SU-DHL-6 (cell line): ENCODE measurements at regions not wholly inside any gene's neighbourhood (a gene's known extent, or its start where the extent isn't known, plus 50 kb on each side); places are given as distances from the start of the nearest gene placed in this dataset.

Experiments used
- H2AFZ ChIP-seq: fragments of 200-600 bp; sonication (generic); 2 replicates; pipeline ENCODE4 v1.6.1; 2014; ENCODE audit warnings: low read depth, mild to moderate bottlenecking, moderate library complexity, mixed read lengths, antibody characterized with exemption, low read length; ENCODE audit not compliant: severe bottlenecking
- H3F3A ChIP-seq: fragments of 200-600 bp; shearing (Covaris generic); 2 replicates; pipeline ENCODE4 v1.6.0; 2016; ENCODE audit warnings: antibody characterized with exemption, mild to moderate bottlenecking; ENCODE audit not compliant: insufficient read depth
- H3K27ac ChIP-seq: fragments of 200-600 bp; sonication (generic); 2 replicates; pipeline ENCODE4 v1.5.1; 2016; ENCODE audit warnings: low read depth, mild to moderate bottlenecking, low read length, moderate library complexity, mixed read lengths
- H3K27me3 ChIP-seq: fragments of 200-600 bp; sonication (generic), shearing (Covaris generic); 2 replicates; pipeline ENCODE4 v1.6.0; 2014; ENCODE audit warnings: mild to moderate bottlenecking, low read length
- H3K36me3 ChIP-seq: fragments of 200-600 bp; sonication (generic); 2 replicates; pipeline ENCODE4 v1.6.1; 2014; ENCODE audit warnings: mild to moderate bottlenecking, low read length, mixed read lengths
- H3K4me2 ChIP-seq: fragments of 300-600, 200-600 bp; shearing (Covaris generic), sonication (generic); 2 replicates; pipeline ENCODE4 v1.6.0; 2014; ENCODE audit warnings: low read length, low read depth, mild to moderate bottlenecking; ENCODE audit not compliant: poor library complexity, severe bottlenecking
- H3K4me3 ChIP-seq: fragments of 200-600 bp; sonication (generic); 2 replicates; pipeline ENCODE4 v1.5.1; 2014; ENCODE audit warnings: antibody characterized with exemption, low read length, mild to moderate bottlenecking, mixed read lengths; ENCODE audit not compliant: insufficient read depth, poor library complexity, severe bottlenecking
- H3K79me2 ChIP-seq: fragments of 200-600 bp; sonication (generic); 2 replicates; pipeline ENCODE4 v1.6.1; 2014; ENCODE audit warnings: mild to moderate bottlenecking, low read length, moderate library complexity; ENCODE audit not compliant: insufficient read depth
- H3K9ac ChIP-seq: fragments of 200-600 bp; sonication (generic); 2 replicates; pipeline ENCODE4 v1.7.0; 2014; ENCODE audit warnings: mild to moderate bottlenecking, low read length
- H3K9me2 ChIP-seq: fragments of 200-600 bp; sonication (generic); replicated peaks from 2 replicates; pipeline ENCODE4 v1.6.1; 2014; ENCODE audit warnings: low read length; ENCODE audit not compliant: insufficient read depth
- H3K9me3 ChIP-seq: fragments of 200-600 bp; sonication (generic); 2 replicates; pipeline ENCODE4 v1.6.1; 2014; ENCODE audit warnings: low read length, mixed read lengths; ENCODE audit not compliant: insufficient read depth
- H4K20me1 ChIP-seq: fragments of 200-600 bp; sonication (generic); 2 replicates; pipeline ENCODE4 v1.6.1; 2014; ENCODE audit warnings: low read depth, mild to moderate bottlenecking, antibody characterized with exemption, low read length, moderate library complexity, mixed read lengths
- CTCF ChIP-seq: fragments of 200-600 bp; sonication (generic); IDR thresholded peaks from one replicate; pipeline ENCODE4 v1.5.1; 2017; ENCODE audit warnings: antibody characterized with exemption, mild to moderate bottlenecking, low read length, moderate library complexity; ENCODE audit not compliant: insufficient read depth, poor library complexity, severe bottlenecking
- EZH2phosphoT487 ChIP-seq: fragments of 200-600 bp; sonication (generic), shearing (Covaris generic); conservative IDR thresholded peaks from 2 replicates; pipeline ENCODE4 v1.6.1; 2018; ENCODE audit warnings: mild to moderate bottlenecking, antibody characterized with exemption, low read length, moderate library complexity, mixed read lengths

GRCh38 chr11:91124363-91124762 is 901.5 kb upstream of the CHORDC1 start:
- Histone ChIP-seq H3K27me3 (no peaks in the 10 kb centered on the region), H3K4me2 (no peak overlapping the region), H2AFZ (no peak overlapping the region), H3K36me3 (no peaks in the 10 kb centered on the region), H3F3A (no peaks in the 10 kb centered on the region), H3K79me2 (no peaks in the 10 kb centered on the region), H3K27ac (no peak overlapping the region), H3K9me3 (no peaks in the 10 kb centered on the region), H4K20me1 (no peaks in the 10 kb centered on the region), H3K4me3 (no peak overlapping the region), H3K9me2 (no peaks in the 10 kb centered on the region), H3K9ac (no peak overlapping the region)
- no peak for TF ChIP-seq EZH2phosphoT487

GRCh38 chr11:91115116-91115515 is 892.3 kb upstream of the CHORDC1 start:
- Histone ChIP-seq H3K4me3 (no peak overlapping the region), H3K9ac (no peak overlapping the region), H3F3A (no peaks in the 10 kb centered on the region), H3K36me3 (no peaks in the 10 kb centered on the region), H3K9me3 (no peaks in the 10 kb centered on the region), H3K27me3 (no peaks in the 10 kb centered on the region), H3K4me2 (no peak overlapping the region), H4K20me1 (no peaks in the 10 kb centered on the region), H3K9me2 (no peaks in the 10 kb centered on the region), H3K79me2 (no peaks in the 10 kb centered on the region), H3K27ac (no peak overlapping the region), H2AFZ (no peak overlapping the region)
- TF ChIP-seq CTCF = no peak
- TF ChIP-seq EZH2phosphoT487 = no peak

- Histone ChIP-seq H3K36me3 (no peaks in the 10 kb centered on the region), H3K9me2 (no peaks in the 10 kb centered on the region), H3F3A (no peaks in the 10 kb centered on the region), H3K27me3 (no peaks in the 10 kb centered on the region), H3K27ac (no peak overlapping the region), H4K20me1 (no peaks in the 10 kb centered on the region), H3K4me2 (no peak overlapping the region), H3K9me3 (no peaks in the 10 kb centered on the region), H3K9ac (no peak overlapping the region), H3K4me3 (no peak overlapping the region), H2AFZ (no peak overlapping the region), H3K79me2 (no peaks in the 10 kb centered on the region)
- no peak for TF ChIP-seq CTCF
- no peak for TF ChIP-seq EZH2phosphoT487
Measured at GRCh38 chr11:91104237-91104636, 881.4 kb upstream of the CHORDC1 start.

- no peak for TF ChIP-seq CTCF
- TF ChIP-seq EZH2phosphoT487 = no peak
- H2AFZ ChIP-seq = no peak overlapping the region
- H3K9me3 ChIP-seq = no peaks in the 10 kb centered on the region
- H3K36me3 ChIP-seq = no peaks in the 10 kb centered on the region
- H3K9ac ChIP-seq = no peak overlapping the region
- H3K27me3 ChIP-seq = no peaks in the 10 kb centered on the region
- H4K20me1 ChIP-seq = no peaks in the 10 kb centered on the region
- no peaks in the 10 kb centered on the region for H3F3A ChIP-seq
- H3K9me2 ChIP-seq = no peaks in the 10 kb centered on the region
- no peaks in the 10 kb centered on the region for H3K79me2 ChIP-seq
- H3K27ac ChIP-seq = no peak overlapping the region
- no peak overlapping the region for H3K4me3 ChIP-seq
- no peak overlapping the region for H3K4me2 ChIP-seq
Measured at GRCh38 chr11:91100427-91100826, 877.6 kb upstream of the CHORDC1 start.
